Progenitor cell of endocrine pancreas (in vitro differentiated cells): ENCODE measurements at regions not wholly inside any gene's neighbourhood (a gene's known extent, or its start where the extent isn't known, plus 50 kb on each side); places are given as distances from the start of the nearest gene placed in this dataset.

Experiments used
- DNase-seq: peaks from one replicate; pipeline ENCODE4 v3.0.0; 2021; ENCODE audit warnings: low spot score; ENCODE audit not compliant: unreplicated experiment
- H3K27ac Mint-ChIP-seq: 2 replicates; pipeline ENCODE4 v1.8.0; 2021; ENCODE audit warnings: mild to moderate bottlenecking, moderate library complexity, mixed read lengths
- H3K27me3 Mint-ChIP-seq: 2 replicates; pipeline ENCODE4 v1.8.0; 2021; ENCODE audit warnings: mixed read lengths
- H3K36me3 Mint-ChIP-seq: 2 replicates; pipeline ENCODE4 v1.8.0; 2022; ENCODE audit warnings: mixed read lengths; ENCODE audit not compliant: insufficient read depth
- H3K4me1 Mint-ChIP-seq: 2 replicates; pipeline ENCODE4 v1.8.0; 2021; ENCODE audit warnings: low read depth, mixed read lengths
- H3K4me3 Mint-ChIP-seq: 2 replicates; pipeline ENCODE4 v1.8.0; 2021; ENCODE audit warnings: low read depth, mild to moderate bottlenecking, moderate library complexity, mixed read lengths
- H3K9me3 Mint-ChIP-seq: 2 replicates; pipeline ENCODE4 v1.8.0; 2021; ENCODE audit warnings: low read depth, mixed read lengths
- TF ChIP-seq, protein P1 (sequence below): fragments of 200-600 bp; sonication (generic); IDR thresholded peaks from one replicate; pipeline ENCODE4 v1.5.0; 2021; ENCODE audit warnings: antibody characterized with exemption, mild to moderate bottlenecking; ENCODE audit not compliant: unreplicated experiment

DNA sequence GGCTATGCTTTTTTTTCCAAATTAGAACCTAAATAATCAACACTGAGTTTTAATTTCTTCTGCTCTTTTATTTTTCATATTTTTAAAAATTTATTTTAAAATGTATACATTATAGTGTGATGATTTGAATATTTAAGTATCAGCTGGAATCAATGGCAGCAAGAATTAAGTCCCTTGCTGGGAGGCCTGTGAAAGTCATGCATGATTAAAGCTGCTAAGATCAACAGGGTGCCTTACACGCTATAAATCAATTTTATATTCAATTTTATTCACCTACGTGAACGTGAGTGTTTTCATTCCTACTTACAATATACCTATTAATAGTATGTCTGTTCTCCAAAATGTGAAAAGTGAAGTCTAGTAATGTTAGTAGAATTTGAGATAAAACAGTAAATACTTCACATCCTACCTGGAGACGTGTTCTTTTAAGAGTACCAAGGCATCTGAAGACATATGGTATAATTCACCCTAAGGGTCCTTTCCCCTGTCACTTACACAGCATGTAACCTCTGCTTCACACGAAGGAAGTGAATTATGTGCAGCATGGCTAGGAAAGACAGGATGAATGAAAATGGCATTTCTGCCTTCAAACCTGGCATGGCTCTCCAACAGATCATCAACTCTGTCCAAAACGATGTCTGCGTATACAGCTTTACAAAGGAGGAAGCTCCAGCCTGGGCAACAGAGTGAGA is 640.4 kb upstream of the ROBO1 start:
- Mint-ChIP-seq H3K4me1 (peaks cover 4% of the 10 kb centered on the region), H3K4me3 (no peak overlapping the region), H3K9me3 (no peaks in the 10 kb centered on the region), H3K36me3 (no peaks in the 10 kb centered on the region), H3K27ac (no peak overlapping the region), H3K27me3 (no peaks in the 10 kb centered on the region)
- no peak for DNase-seq
- TF ChIP-seq, protein P1, sequence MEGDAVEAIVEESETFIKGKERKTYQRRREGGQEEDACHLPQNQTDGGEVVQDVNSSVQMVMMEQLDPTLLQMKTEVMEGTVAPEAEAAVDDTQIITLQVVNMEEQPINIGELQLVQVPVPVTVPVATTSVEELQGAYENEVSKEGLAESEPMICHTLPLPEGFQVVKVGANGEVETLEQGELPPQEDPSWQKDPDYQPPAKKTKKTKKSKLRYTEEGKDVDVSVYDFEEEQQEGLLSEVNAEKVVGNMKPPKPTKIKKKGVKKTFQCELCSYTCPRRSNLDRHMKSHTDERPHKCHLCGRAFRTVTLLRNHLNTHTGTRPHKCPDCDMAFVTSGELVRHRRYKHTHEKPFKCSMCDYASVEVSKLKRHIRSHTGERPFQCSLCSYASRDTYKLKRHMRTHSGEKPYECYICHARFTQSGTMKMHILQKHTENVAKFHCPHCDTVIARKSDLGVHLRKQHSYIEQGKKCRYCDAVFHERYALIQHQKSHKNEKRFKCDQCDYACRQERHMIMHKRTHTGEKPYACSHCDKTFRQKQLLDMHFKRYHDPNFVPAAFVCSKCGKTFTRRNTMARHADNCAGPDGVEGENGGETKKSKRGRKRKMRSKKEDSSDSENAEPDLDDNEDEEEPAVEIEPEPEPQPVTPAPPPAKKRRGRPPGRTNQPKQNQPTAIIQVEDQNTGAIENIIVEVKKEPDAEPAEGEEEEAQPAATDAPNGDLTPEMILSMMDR = no peak

- no peaks in the 10 kb centered on the region for H3K9me3 Mint-ChIP-seq
- H3K27ac Mint-ChIP-seq = no peak overlapping the region
- H3K36me3 Mint-ChIP-seq = no peaks in the 10 kb centered on the region
- H3K27me3 Mint-ChIP-seq = no peaks in the 10 kb centered on the region
- H3K4me1 Mint-ChIP-seq = no peaks in the 10 kb centered on the region
- H3K4me3 Mint-ChIP-seq = no peak overlapping the region
- no peak for DNase-seq
- TF ChIP-seq, protein P1 = no peak
These were observed 637.8 kb upstream of the ROBO1 start for GRCh38 chr3:80405618-80406017.

DNA sequence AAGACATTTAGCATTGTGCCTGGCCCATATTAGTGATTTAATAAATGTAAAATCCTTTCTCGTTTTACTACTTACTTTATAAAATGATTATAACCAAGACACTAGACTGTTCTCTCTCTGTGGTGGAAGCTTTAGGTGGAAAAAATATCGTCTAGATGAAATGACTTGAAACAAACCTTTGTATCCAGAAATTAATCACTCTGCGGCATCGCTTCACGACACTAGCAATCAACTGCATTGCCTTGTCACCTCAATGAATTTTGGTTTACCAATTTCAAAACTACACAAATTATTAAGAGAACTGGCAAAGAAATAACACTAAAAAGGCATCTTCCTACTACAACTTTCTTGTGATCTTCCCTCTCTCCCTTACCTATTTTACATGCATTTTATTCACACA is 627.2 kb upstream of the ROBO1 start:
- TF ChIP-seq, protein P1 = no peak
- no peaks in the 10 kb centered on the region for H3K9me3 Mint-ChIP-seq
- H3K27me3 Mint-ChIP-seq = no peaks in the 10 kb centered on the region
- H3K36me3 Mint-ChIP-seq = no peaks in the 10 kb centered on the region
- no peak overlapping the region for H3K4me3 Mint-ChIP-seq
- H3K27ac Mint-ChIP-seq = no peak overlapping the region
- peaks cover 6% of the 10 kb centered on the region for H3K4me1 Mint-ChIP-seq
- no peak for DNase-seq

- no peaks in the 10 kb centered on the region for H3K27me3 Mint-ChIP-seq
- no peaks in the 10 kb centered on the region for H3K9me3 Mint-ChIP-seq
- H3K4me1 Mint-ChIP-seq = peaks cover 6% of the 10 kb centered on the region
- H3K36me3 Mint-ChIP-seq = no peaks in the 10 kb centered on the region
- no peak overlapping the region for H3K4me3 Mint-ChIP-seq
- TF ChIP-seq, protein P1 = no peak
- no peak for DNase-seq
- no peak overlapping the region for H3K27ac Mint-ChIP-seq
These were observed 623.8 kb upstream of the ROBO1 start for GRCh38 chr3:80391573-80391972.

DNA sequence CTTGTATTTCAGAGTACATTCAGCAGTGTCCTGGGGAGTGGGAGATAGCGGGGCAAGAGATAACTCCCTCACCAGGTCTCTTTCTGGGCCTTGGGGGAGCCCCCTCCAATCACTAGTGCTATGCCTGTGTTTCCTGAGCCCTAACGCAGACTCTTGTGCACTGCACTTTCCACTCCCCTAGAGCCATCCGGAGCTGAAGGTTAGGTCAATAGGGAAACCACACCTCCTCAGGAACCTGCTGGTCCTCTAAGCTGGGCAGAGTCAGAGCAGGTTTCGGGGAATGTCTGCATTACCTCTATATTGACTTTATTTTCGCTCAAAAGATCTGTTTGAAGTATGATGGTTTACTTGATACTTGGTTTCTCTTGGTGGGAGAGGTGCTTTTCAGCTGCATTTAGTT is 617.0 kb upstream of the ROBO1 start:
- no peak for DNase-seq
- TF ChIP-seq, protein P1 = no peak
- Mint-ChIP-seq H3K27me3 (no peaks in the 10 kb centered on the region), H3K36me3 (no peaks in the 10 kb centered on the region), H3K9me3 (peaks cover 5% of the 10 kb centered on the region), H3K27ac (no peak overlapping the region), H3K4me1 (peaks cover 1% of the 10 kb centered on the region), H3K4me3 (no peak overlapping the region)
